HG03469 (cell line): ENCODE measurements at regions not wholly inside any gene's neighbourhood (a gene's known extent, or its start where the extent isn't known, plus 50 kb on each side); places are given as distances from the start of the nearest gene placed in this dataset.

Experiments used
- ATAC-seq: cut with Tn5 transposase; IDR thresholded peaks from one replicate; pipeline ENCODE4 v1.9.1; 2021; ENCODE audit warnings: mild to moderate bottlenecking, moderate library complexity, moderate number of reproducible peaks; ENCODE audit not compliant: unreplicated experiment

GRCh38 chr7:121459148-121459547 lies 63.0 kb upstream of the FAM3C start:
- no peak for ATAC-seq

- no peak for ATAC-seq
These were observed 60.8 kb upstream of the FAM3C start for GRCh38 chr7:121456785-121457359.

- no peak for ATAC-seq
These were observed 59.9 kb upstream of the FAM3C start for GRCh38 chr7:121456015-121456414.

GRCh38 chr7:121452389-121452788 lies 56.3 kb upstream of the FAM3C start:
- no peak for ATAC-seq

- no peak for ATAC-seq
These were observed 55.4 kb upstream of the FAM3C start for GRCh38 chr7:121451367-121452094.

GRCh38 chr7:121450631-121451198 lies 54.6 kb upstream of the FAM3C start:
- ATAC-seq = no peak

- ATAC-seq = no peak
These were observed 53.7 kb upstream of the FAM3C start for GRCh38 chr7:121449735-121450240.

- ATAC-seq = no peak
These were observed 53.2 kb upstream of the FAM3C start for GRCh38 chr7:121449329-121449728.

- ATAC-seq = no peak
These were observed 52.3 kb upstream of the FAM3C start for GRCh38 chr7:121448429-121448828.

GRCh38 chr7:121447911-121448300 lies 51.8 kb upstream of the FAM3C start:
- no peak for ATAC-seq

GRCh38 chr7:121447243-121447910 lies 51.3 kb upstream of the FAM3C start:
- no peak for ATAC-seq

- ATAC-seq = no peak
These were observed 50.4 kb upstream of the FAM3C start for GRCh38 chr7:121446526-121446925.
